Activated CD4-positive, alpha-beta T cell treated with anti-CD3 and anti-CD28 coated beads, Interleukin-2, Interleukin-4, amounts not matched to agents 100 ng/mL and 50 ng/mL, durations not matched to agents 16 hours and 8 hours (primary cell): ENCODE measurements at regions not wholly inside any gene's neighbourhood (a gene's known extent, or its start where the extent isn't known, plus 50 kb on each side); places are given as distances from the start of the nearest gene placed in this dataset.
"Not testable (repeated sequence)": the region's sequence is repeated elsewhere in the genome, so short reads cannot be mapped to it uniquely, and the experiment has no call there.

ENCODE experiments used
- DNase-seq: peaks from one replicate; pipeline ENCODE4 v3.0.0-alpha.2; 2020; ENCODE audit warnings: low spot score

DNA sequence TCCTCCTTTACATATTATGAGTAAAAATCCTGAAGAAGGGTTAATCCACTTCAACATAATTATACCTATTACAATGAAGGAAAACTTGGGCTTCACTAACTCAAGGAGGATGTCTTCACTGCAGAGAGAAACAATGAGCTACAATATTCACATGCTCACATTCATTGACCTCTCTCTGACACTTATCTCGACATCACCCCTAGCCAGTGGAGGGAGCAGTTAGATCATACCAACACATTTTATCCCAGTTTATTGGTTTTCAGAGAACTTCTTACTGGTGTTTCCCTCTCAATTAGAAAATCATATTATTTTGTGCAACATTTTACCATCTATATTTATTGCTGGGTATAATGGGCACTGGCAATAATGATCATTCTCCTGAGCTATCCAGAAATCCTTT lies 646.5 kb downstream of the TENT5A start:
- DNase-seq = no peak

- DNase-seq = no peak
Measured at GRCh38 chr6:81098109-81098814, 654.2 kb downstream of the TENT5A start.

DNA sequence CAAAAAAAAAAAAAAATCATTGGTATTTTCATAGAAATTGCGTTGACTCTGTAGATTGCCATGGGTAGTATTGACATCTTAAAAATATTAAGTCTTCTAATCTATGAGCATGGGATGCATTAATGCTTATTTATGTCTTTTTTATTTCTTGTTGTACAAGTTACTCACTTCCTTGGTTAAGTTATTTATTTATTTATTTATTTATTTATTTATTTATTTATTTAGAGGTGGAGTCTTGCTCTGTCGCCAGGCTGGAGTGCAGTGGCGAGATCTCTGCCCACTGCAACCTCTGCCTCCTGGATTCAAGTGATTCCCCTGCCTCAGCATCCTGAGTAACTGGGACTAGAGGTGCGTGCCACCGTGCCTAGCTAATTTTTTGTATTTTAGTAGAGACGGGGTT lies 656.0 kb downstream of the TENT5A start:
- DNase-seq = not testable (repeated sequence)

- DNase-seq = no peak
Measured at GRCh38 chr6:81093051-81093450, 659.4 kb downstream of the TENT5A start.

DNA sequence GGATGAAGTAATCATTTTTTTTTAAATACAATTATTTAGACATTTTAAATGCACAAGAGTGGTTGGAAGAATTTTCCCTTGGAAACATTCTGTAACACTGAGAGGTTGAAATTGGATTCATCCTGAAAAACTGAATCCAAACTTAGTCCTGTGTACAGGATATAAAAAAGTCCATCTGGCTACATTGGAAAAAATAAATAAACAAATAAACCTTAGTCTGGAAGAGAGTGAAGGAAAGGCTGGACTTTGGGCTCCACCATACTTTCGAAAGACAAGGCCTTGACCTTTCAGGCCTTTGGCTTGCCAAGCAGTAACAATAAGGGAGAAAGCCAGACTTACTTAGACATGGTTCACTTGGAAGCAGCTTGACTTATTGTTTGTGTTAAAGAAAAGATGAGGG lies 664.3 kb downstream of the TENT5A start:
- no peak for DNase-seq

DNA sequence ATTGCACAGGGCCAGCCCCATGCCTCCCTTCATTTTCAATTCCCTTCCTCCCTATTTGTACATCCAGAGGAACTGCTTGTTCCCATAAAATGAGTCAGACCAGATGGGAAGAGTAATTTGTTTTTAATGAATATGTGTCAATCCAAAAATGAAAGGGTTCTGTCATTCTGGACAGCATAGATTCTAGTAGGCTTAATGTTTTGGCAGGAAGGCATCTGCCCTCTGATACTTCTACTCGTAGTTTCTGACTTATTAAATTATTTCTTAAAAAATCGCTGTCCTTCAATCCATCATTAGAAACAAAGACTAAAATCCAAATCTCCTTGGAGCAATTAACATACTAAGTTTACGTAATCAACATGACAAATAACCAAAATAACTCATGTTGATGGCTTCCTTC lies 665.5 kb downstream of the TENT5A start:
- no peak for DNase-seq

DNA sequence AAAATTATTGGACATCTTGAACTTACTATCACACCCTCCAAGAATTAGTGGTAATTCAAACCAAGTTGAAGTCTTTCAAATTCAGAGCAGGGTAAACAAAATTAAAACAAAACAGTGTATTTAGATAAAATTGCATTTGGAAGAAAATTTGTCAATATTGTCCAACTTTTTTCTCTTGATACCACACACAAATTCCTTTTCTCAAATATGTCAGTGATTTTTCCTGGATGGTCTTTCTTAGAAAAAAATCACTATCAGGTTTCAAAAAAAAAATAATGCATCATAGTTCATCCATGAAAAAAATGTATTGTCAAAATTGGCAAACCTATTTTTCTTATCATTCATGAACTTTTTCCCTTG lies 667.1 kb downstream of the TENT5A start:
- DNase-seq = no peak

GRCh38 chr6:81084776-81085430 lies 667.6 kb downstream of the TENT5A start:
- DNase-seq = no peak

GRCh38 chr6:81075974-81076373 lies 676.5 kb downstream of the TENT5A start:
- DNase-seq = no peak

DNA sequence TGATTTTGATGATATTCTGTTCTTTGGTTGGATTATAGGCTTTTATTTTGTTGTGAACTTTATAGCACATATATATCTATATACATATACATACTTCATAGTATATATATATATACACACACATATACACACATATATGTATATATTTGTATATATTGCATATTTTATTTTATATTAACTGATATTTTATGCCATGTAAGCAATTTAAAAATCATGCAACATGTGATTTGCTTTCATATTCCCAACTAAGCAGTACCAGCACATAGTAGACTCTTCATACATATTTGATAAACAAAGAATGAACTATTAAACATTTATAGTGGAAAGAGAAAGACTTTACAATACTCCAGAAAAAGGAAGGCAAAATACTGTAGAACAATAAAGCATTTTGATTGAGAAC lies 679.2 kb downstream of the TENT5A start:
- no peak for DNase-seq

- DNase-seq = no peak
Measured at GRCh38 chr6:81071121-81071520, 681.4 kb downstream of the TENT5A start.

- DNase-seq = no peak
Measured at GRCh38 chr6:81067057-81067456, 685.4 kb downstream of the TENT5A start.

DNA sequence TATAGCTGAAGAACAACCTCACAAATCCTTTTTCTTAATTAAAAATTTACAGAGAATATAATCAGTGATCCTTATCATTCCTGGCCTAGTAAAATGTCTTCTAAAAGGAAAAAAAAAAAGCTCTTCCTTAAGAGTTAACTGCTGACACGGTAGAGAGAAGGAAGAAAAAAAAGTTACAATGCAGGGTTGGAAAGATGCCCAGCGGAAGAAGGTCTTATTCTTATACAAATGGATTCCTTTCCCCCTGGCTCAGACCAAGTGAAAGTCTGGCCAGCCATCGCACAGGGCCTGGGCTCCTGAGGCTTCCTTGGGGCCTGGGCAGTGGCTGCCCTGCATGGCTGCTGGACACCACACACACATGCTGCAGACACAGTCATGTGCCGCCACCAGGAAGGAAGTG lies 688.6 kb downstream of the TENT5A start:
- no peak for DNase-seq

DNA sequence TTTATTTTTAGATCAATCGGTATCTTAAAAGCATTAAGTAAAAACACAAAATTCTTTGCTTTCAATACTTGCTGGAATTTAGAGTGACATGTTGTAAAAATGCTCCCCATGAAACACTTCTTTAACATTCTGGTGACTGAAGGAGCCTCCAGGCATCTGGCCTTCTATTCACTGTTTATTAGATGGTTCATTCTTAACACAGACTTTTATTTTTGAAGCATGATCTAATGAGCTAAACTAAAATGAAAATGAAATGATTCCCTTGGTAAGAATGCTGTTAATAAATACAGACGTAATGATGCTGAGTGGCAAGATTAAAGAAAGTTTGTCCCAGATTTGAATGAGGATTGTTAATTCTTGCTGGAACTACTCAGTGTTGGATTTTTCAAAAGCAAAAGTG lies 698.4 kb downstream of the TENT5A start:
- no peak for DNase-seq

GRCh38 chr6:81051952-81052351 lies 700.5 kb downstream of the TENT5A start:
- DNase-seq = no peak

- DNase-seq = no peak
Measured at GRCh38 chr6:81049425-81050042, 702.9 kb downstream of the TENT5A start.

- no peak for DNase-seq
Measured at GRCh38 chr6:81031416-81031815, 721.1 kb downstream of the TENT5A start.

DNA sequence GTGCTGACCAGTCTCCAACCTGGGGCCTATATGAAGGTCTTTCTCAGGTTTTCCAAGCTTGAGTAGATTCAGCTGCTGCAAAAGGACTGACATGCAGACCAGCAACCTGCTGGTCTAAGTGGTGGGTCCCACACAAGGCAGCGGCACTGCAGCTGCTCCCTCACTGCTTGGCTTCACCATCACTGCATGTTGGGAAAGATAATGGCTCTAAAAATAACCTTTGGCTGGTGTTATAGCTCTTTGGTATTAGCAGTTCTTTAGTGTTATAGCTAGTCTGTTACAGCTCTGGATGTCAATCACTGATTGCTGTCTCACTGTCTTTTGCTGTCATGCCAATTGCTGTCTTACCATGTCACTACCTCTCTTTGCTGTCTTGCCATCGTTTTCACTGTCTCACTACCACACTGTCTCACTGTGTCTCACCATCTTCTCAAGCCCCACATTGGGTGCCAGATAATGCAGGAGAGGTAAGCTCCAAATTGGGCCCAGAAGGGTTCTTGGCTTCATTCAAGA lies 726.4 kb downstream of the TENT5A start:
- DNase-seq = no peak

GRCh38 chr6:81023709-81024108 lies 728.8 kb downstream of the TENT5A start:
- no peak for DNase-seq

DNA sequence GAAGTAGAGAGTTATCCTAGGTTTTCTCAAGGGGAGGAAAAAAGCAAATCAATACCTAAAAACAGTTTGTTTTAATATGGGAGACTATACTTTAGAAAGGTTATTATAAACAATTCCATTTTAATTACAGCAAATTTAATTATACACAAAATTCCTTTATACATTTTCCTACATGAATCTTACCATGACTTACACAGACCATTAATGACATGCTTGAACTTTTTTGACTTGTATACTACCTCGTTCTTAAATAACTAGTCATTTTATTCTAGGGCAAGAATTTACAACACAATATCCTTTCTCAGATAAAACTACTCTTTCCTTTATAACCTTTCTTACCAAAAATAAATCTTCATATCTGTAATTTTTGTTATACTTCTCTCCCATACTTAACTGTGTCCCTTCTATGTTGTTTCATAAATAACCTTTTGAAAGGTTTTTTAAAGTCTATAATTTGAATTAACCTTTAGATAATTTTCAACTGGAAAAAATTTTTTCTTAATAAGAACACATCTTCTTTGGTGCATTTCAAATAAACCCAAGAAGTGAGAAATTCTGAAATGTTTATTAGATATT lies 729.4 kb downstream of the TENT5A start:
- DNase-seq = no peak

DNA sequence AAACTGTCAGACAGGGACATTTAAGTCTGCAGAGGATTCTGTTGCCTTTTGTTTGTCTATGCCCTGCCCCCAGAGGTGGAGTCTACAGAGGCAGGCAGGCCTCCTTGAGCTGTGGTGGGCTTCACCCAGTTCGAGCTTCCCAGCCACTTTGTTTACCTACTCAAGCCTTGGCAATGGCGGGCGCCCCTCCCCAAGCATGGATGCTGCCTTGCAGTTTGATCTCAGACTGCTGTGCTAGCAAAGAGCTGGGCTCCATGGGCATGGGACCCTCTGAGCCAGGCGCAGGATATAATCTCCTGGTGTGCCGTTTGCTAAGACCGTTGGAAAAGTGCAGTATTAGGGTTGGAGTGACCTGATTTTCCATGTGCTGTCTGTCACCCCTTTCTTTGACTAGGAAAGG lies 734.9 kb downstream of the TENT5A start:
- DNase-seq = not testable (repeated sequence)

DNA sequence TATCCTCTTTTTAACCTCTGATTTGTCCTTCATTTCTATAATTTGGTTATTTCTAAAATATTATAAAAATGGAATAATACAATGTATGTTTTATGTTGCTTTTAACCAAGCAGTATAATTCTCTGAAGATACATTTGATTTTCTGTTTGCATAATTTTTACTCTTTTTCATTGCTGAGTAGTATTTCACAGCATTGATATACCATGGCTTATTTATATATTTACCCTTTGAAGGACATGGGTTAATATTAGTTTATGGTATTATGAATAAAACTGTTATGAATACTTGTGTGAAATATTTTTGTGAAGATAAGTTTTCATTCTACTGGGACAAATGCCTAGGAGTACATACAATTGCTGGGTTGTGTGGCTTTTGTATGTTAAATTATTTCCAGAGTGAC lies 748.6 kb downstream of the TENT5A start:
- no peak for DNase-seq

GRCh38 chr6:81003156-81003555 lies 749.3 kb downstream of the TENT5A start:
- no peak for DNase-seq
